Tibial nerve (tissue), 4 donors: ENCODE measurements at regions not wholly inside any gene's neighbourhood (a gene's known extent, or its start where the extent isn't known, plus 50 kb on each side); places are given as distances from the start of the nearest gene placed in this dataset.

Source experiments
- DNase-seq, 2 donors: peaks; one replicate each; pipeline ENCODE4 v3.0.0-alpha.2; 2019; ENCODE audit warnings: low spot score in 2 of 2
- H3K27ac ChIP-seq, 4 donors: fragments of 200-600 bp; sonication (generic) in 3 of 4; one replicate each; pipeline ENCODE4 v1.5.1; 2017 to 2019; ENCODE audit warnings: mild to moderate bottlenecking in 1 of 4
- H3K27me3 ChIP-seq, 2 donors: fragments of 200-600 bp; sonication (generic) in 1 of 2; one replicate each; pipeline versions ENCODE4 v1.5.1 to v1.6.0; 2017 to 2019
- H3K36me3 ChIP-seq, 3 donors: fragments of 200-600 bp; sonication (generic); one replicate each; pipeline ENCODE4 v1.5.1; 2018 to 2019
- H3K4me1 ChIP-seq, 4 donors: fragments of 200-600 bp; sonication (generic) in 3 of 4; one replicate each; pipeline ENCODE4 v1.5.1; 2017 to 2019
- H3K4me3 ChIP-seq, 4 donors: fragments of 200-600 bp; sonication (generic) in 3 of 4; one replicate each; pipeline ENCODE4 v1.5.1; 2017 to 2019; ENCODE audit warnings: mild to moderate bottlenecking in 1 of 4, moderate library complexity in 1 of 4
- H3K9me3 ChIP-seq, 4 donors: fragments of 200-600 bp; sonication (generic) in 3 of 4; one replicate each; pipeline ENCODE4 v1.5.1; 2017 to 2019
- CTCF ChIP-seq, 5 experiments: fragments of 200-600 bp in 3 of 5; fragments of 450-650 bp in 2 of 5; sonication (generic) in 3 of 5; IDR thresholded peaks; one replicate each; pipeline ENCODE4 v1.5.1; 2016 to 2019; ENCODE audit warnings: antibody characterized with exemption in 5 of 5, mild to moderate bottlenecking in 3 of 5, moderate library complexity in 2 of 5
- EP300 ChIP-seq, 2 donors: sonication (generic); formaldehyde crosslinking; IDR thresholded peaks; one replicate each; pipeline ENCODE4 v1.6.1; 2017; ENCODE audit warnings: antibody characterized with exemption in 2 of 2, mild to moderate bottlenecking in 1 of 2
- POLR2A ChIP-seq, 2 donors: fragments of 450-650 bp; IDR thresholded peaks; one replicate each; pipeline ENCODE4 v1.6.1; 2017; ENCODE audit warnings: antibody characterized with exemption in 2 of 2, mild to moderate bottlenecking in 2 of 2, moderate library complexity in 2 of 2
- WGBS, 2 donors: methylation state at CpG; one replicate each; pipeline ENCODE4 v1.1.5; 2018; 5-methylcytosine and 5-hydroxymethylcytosine counted together

DNA sequence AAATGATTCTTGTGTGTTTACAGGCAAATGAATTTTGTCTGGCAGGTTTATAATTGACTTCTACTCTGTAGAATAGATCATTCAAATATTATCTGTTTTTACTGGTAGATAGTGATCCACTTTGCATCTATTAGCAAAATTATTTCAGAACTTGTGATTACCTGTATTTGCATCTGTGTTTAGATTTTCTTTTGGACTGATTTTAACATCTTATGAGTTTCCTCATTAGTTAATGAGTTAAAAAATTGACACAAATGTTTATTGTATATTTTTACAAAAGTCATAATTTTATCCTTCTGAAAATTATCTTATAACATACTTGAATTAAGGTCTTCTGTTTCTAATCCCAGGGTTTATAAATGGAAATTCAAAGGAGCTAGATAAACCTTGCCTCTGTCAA lies 132.0 kb upstream of the KCNJ16 start:
- Histone ChIP-seq H3K4me3 (no peak overlapping the region), H3K4me1 (peaks cover 0 to 10% (median 0%) of the 10 kb centered on the region in 4 donors), H3K27me3 (no peaks in the 10 kb centered on the region), H3K36me3 (no peaks in the 10 kb centered on the region), H3K9me3 (no peaks in the 10 kb centered on the region), H3K27ac (no peak overlapping the region)
- no peak for DNase-seq
- TF ChIP-seq EP300 (IDR thresholded peaks at IDR 0.05) (no peak), POLR2A (IDR thresholded peaks at IDR 0.05) (no peak)

GRCh38 chr17:69944406-69944805 lies 130.6 kb upstream of the KCNJ16 start:
- Histone ChIP-seq H3K4me1 (peaks cover 0 to 10% (median 0%) of the 10 kb centered on the region in 4 donors), H3K4me3 (no peak overlapping the region), H3K9me3 (no peaks in the 10 kb centered on the region), H3K36me3 (no peaks in the 10 kb centered on the region), H3K27me3 (no peaks in the 10 kb centered on the region), H3K27ac (no peak overlapping the region)
- TF ChIP-seq EP300 (IDR thresholded peaks at IDR 0.05) (no peak), POLR2A (IDR thresholded peaks at IDR 0.05) (no peak), CTCF (IDR thresholded peaks at IDR 0.05) (no peak)
- 92 to 95% methylated on average over 5 of the region's 5 CpGs for WGBS, 2 donors
- DNase-seq, result no peak

DNA sequence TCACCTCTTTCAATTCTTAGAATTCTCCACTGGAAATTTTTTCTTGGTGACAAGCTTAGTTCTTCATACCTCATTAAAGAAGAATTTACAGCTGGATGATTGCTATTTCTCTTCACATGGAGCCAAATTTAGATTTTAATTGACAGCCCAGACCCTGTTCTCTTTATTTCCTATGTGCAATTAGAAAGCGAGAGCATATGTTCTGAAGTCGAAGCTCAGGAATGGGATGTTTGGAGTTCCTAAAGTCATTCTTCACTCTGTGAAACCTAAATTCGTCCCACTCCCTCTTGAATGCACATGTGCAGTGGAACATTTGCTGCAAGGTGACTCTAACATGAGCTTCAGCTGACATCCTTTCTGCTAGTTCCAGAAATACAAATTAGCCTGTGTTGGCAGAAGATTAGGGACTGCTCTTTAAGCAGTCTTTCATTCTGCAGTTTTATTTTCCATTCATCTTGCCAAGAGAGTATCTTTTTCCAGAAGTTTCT lies 129.3 kb upstream of the KCNJ16 start:
- Histone ChIP-seq H3K27me3 (no peaks in the 10 kb centered on the region), H3K36me3 (no peaks in the 10 kb centered on the region), H3K9me3 (no peaks in the 10 kb centered on the region), H3K4me3 (no peak overlapping the region), H3K4me1 (peaks cover 0 to 10% (median 0%) of the 10 kb centered on the region in 4 donors), H3K27ac (no peak overlapping the region)
- TF ChIP-seq CTCF (IDR thresholded peaks at IDR 0.05), result no peak
- TF ChIP-seq POLR2A (IDR thresholded peaks at IDR 0.05), result no peak
- TF ChIP-seq EP300 (IDR thresholded peaks at IDR 0.05), result no peak
- no peak for DNase-seq
- WGBS, 2 donors, result 37 to 39% methylated on average over 3 of the region's 3 CpGs

DNA sequence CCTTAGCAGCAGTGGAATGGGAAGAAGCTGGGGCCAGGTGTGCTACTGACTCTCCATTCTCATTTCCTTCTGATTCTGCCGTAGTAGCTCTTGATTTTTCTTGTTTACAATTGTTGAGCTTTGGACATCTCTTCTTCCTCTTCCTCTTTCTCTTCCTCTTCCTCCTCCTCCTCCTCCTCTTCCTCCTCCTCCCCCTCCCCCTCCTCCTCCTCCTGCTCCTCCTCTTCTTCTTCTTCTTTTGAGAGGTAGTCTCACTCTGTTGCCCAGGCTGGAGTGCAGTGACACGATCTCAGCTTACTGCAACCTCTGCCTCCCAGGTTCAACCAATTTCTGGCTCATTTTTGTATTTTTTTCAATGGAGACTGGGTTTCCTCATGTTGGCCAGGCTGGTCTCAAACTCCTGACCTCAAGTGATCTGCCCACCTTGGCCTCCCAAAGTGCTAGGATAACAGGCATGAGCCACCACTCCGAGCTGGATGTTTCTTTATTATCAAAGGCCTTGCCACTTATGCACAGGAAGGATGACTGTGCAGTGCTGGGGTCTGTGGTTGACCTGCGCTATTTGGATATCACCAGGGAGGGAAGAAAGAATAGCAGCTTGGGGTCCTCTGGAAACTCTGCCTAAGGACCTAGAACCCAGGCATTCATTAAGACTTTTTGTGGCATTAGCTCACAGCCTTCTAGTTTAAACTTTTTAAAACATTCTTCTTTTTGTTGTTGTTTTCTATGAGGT lies 127.8 kb upstream of the KCNJ16 start:
- H3K4me1 ChIP-seq, result peaks cover 0 to 10% (median 0%) of the 10 kb centered on the region in 4 donors
- 82 to 84% methylated on average over 4 of the region's 4 CpGs for WGBS, 2 donors
- H3K4me3 ChIP-seq, result no peak overlapping the region
- H3K9me3 ChIP-seq, result no peaks in the 10 kb centered on the region
- TF ChIP-seq POLR2A (IDR thresholded peaks at IDR 0.05), result no peak
- no peak for TF ChIP-seq CTCF (IDR thresholded peaks at IDR 0.05)
- TF ChIP-seq EP300 (IDR thresholded peaks at IDR 0.05), result no peak
- H3K27ac ChIP-seq, result no peak overlapping the region
- no peak for DNase-seq
- no peaks in the 10 kb centered on the region for H3K27me3 ChIP-seq
- no peaks in the 10 kb centered on the region for H3K36me3 ChIP-seq

DNA sequence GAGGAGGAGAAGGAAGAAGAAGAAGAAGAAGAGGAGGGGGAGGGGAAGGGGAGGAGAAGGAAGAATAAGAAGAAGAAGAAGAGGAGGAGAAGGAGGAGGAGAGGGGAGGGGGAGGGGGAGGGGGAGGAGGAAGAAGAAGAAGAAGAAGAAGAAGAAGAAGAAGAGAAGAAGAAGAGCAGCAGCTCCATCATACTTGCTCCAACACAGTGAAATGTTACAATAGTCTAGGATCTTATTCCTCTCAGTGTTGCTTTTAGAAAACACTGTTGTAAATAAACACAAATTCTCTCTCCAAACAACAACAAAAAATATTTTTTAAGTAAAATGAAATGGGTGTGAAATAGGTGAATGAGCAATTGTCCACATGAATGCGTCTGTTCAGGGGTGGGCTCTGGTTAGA lies 126.6 kb upstream of the KCNJ16 start:
- Histone ChIP-seq H3K27me3 (no peaks in the 10 kb centered on the region), H3K4me1 (peaks cover 0 to 10% (median 0%) of the 10 kb centered on the region in 4 donors), H3K9me3 (no peaks in the 10 kb centered on the region), H3K4me3 (no peak overlapping the region), H3K27ac (no peak overlapping the region), H3K36me3 (no peaks in the 10 kb centered on the region)
- TF ChIP-seq EP300 (IDR thresholded peaks at IDR 0.05), result no peak
- no peak for TF ChIP-seq CTCF (IDR thresholded peaks at IDR 0.05)
- TF ChIP-seq POLR2A (IDR thresholded peaks at IDR 0.05), result no peak
- WGBS, 2 donors, result 97 to 98% methylated on average over 1 of the region's 1 CpG
- DNase-seq, result no peak
